ENCODE measurements at regions not wholly inside any gene's neighbourhood (a gene's known extent, or its start where the extent isn't known, plus 50 kb on each side); places are given as distances from the start of the nearest gene placed in this dataset.

DNA sequence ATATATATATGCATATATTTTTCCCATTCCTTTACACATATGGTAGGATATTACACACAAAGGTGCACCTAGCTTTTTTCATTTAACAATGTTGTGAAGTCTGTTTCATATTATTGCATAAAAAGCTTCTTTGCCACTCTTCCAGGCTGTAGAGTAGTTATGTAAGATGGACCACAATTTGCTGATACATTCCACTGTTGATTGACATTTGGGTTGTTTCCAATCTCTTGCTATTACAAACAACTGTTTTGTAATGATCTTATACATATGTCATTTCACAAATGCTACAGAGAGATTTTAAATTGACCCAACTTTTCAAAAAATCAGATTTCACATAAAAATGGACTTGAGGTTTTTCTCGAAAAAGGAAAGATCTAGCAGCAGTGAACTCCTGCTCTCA lies 301.4 kb downstream of the CDCA7 start:
- H3K4me1 ChIP-seq, result no peaks in the 10 kb centered on the region
- no peak for DNase-seq
- no peak overlapping the region for H3K4me3 ChIP-seq
- H3K36me3 ChIP-seq, result no peaks in the 10 kb centered on the region
- TF ChIP-seq, protein P1, sequence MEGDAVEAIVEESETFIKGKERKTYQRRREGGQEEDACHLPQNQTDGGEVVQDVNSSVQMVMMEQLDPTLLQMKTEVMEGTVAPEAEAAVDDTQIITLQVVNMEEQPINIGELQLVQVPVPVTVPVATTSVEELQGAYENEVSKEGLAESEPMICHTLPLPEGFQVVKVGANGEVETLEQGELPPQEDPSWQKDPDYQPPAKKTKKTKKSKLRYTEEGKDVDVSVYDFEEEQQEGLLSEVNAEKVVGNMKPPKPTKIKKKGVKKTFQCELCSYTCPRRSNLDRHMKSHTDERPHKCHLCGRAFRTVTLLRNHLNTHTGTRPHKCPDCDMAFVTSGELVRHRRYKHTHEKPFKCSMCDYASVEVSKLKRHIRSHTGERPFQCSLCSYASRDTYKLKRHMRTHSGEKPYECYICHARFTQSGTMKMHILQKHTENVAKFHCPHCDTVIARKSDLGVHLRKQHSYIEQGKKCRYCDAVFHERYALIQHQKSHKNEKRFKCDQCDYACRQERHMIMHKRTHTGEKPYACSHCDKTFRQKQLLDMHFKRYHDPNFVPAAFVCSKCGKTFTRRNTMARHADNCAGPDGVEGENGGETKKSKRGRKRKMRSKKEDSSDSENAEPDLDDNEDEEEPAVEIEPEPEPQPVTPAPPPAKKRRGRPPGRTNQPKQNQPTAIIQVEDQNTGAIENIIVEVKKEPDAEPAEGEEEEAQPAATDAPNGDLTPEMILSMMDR (IDR thresholded peaks at IDR 0.05; ENCODE audit: borderline replicate concordance), result no peak
- intact Hi-C loops (cut with micrococcal nuclease), result no loop called here
- no peak overlapping the region for H3K27ac ChIP-seq (replicated peaks)
- H3K27me3 ChIP-seq (ENCODE audit: low read depth), result peaks cover 34% of the 10 kb centered on the region
- no peaks in the 10 kb centered on the region for H3K9me3 ChIP-seq (replicated peaks)

DNA sequence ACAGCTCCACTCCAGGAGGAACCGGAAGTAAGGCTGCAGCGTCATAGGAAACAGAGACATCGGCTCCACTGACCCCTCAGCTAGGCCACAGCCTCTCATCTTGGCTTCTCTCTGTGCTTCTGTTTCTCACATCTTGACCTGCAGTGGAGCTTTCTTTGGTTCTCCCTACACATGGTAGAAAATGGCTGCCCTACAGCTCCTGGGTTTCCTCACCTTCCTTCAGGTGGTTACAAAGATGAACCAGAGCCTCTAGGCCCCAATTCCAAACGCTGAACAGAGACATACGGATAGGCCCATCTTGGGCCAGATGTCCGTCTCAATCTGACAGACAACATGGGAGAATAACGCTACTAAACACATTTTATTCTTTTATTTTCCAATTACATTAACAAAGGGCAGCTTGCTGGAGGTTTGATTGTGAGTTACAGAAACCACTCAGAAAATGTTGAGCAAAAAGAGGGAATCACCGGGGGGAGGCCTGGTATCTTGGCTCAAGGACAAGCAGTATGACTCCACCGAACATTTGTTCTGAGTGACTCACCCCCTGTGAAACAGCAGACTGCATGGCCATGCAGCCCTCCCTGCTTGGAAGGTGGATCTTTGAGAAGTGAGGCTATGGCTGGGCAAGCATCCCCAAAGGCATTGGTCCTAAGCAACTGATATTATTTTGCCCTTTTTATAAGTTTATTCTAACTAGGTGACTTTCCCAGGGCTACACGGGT lies 303.5 kb downstream of the CDCA7 start:
- Histone ChIP-seq H3K4me3 (no peak overlapping the region), H3K9me3 (replicated peaks) (no peaks in the 10 kb centered on the region), H3K36me3 (no peaks in the 10 kb centered on the region), H3K27ac (replicated peaks) (no peak overlapping the region), H3K27me3 (ENCODE audit: low read depth) (peaks cover 37% of the 10 kb centered on the region), H3K4me1 (no peaks in the 10 kb centered on the region)
- TF ChIP-seq, protein P1 (IDR thresholded peaks at IDR 0.05; ENCODE audit: borderline replicate concordance), result no peak
- DNase-seq, result no peak
- intact Hi-C loops (cut with micrococcal nuclease), result no loop called here

DNA sequence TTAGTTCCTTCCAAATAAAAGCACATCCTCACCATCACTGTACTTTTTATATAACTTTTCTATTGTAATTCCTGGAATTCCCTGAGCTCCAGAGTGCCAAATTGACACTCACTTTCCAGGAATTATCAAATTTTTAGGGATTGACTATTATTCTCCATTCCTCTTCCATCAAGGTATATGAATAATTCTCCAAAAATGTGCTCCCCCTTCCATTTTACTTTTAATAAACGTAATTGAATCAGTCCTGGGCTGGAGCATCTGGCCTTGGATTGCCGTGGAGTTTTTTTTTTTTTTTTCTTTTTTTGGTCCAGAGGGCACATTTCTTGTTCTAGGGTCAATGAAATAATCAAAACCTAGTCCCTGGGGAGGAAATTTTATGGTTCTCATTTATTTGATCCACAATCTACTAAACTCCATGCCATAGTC lies 304.3 kb downstream of the CDCA7 start:
- Histone ChIP-seq H3K27ac (replicated peaks) (no peak overlapping the region), H3K4me3 (no peak overlapping the region), H3K9me3 (replicated peaks) (no peaks in the 10 kb centered on the region), H3K36me3 (no peaks in the 10 kb centered on the region), H3K4me1 (no peaks in the 10 kb centered on the region), H3K27me3 (ENCODE audit: low read depth) (peaks cover 44% of the 10 kb centered on the region)
- TF ChIP-seq, protein P1 (IDR thresholded peaks at IDR 0.05; ENCODE audit: borderline replicate concordance), result no peak
- DNase-seq, result no peak
- intact Hi-C loops (cut with micrococcal nuclease), result no loop called here

DNA sequence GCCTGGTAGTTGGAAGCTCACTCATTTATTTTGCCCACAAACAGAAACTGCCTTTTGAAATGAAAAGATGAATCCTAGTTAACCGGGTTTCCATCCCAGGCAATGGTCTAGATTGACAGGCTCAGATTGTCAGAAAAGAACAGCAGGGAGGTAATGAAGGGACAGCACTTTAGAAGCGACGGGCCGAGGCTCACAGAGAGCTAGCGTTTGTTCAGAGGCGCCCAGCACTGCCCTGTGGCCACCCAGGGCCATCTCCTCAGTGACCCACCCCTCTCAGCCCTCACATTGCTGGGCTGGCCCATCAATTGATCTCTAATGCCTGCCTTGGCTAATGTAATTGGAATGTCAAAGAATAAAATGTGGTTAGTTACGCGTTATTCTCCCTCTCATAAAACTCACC lies 304.8 kb downstream of the CDCA7 start:
- no peaks in the 10 kb centered on the region for H3K4me1 ChIP-seq
- peaks cover 50% of the 10 kb centered on the region for H3K27me3 ChIP-seq (ENCODE audit: low read depth)
- H3K36me3 ChIP-seq, result no peaks in the 10 kb centered on the region
- intact Hi-C loops (cut with micrococcal nuclease), result no loop called here
- no peak overlapping the region for H3K27ac ChIP-seq (replicated peaks)
- no peak overlapping the region for H3K4me3 ChIP-seq
- no peak for DNase-seq
- TF ChIP-seq, protein P1 (IDR thresholded peaks at IDR 0.05; ENCODE audit: borderline replicate concordance), result no peak
- H3K9me3 ChIP-seq (replicated peaks), result no peaks in the 10 kb centered on the region

DNA sequence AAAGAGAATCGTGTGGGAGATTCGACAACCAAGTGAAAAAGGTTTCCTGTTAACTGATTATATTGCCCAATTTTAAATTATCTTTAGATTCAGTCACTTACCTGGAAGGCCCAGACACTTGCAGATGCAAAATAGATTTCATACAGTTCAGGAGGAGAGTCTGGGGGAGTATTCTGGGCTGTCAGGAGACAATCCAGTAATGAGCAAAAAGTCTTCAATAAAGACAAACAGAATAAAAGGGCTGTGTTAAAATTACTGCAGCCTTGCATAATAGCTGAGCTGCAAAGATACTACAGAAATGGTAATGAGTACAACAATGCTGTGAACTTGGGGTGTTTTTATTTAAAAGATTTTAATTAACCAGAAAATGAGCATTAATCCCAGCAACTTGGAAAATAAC lies 303.6 kb downstream of the SP3 start:
- Histone ChIP-seq H3K9me3 (replicated peaks) (no peaks in the 10 kb centered on the region), H3K4me3 (no peak overlapping the region), H3K4me1 (no peaks in the 10 kb centered on the region), H3K27ac (replicated peaks) (no peak overlapping the region), H3K27me3 (ENCODE audit: low read depth) (peaks cover 47% of the 10 kb centered on the region), H3K36me3 (no peaks in the 10 kb centered on the region)
- intact Hi-C loops (cut with micrococcal nuclease), result no loop called here
- no peak for DNase-seq
- TF ChIP-seq, protein P1 (IDR thresholded peaks at IDR 0.05; ENCODE audit: borderline replicate concordance), result no peak
